SK-N-SH (cell line): ENCODE measurements at regions not wholly inside any gene's neighbourhood (a gene's known extent, or its start where the extent isn't known, plus 50 kb on each side); places are given as distances from the start of the nearest gene placed in this dataset.

Experiments used
- CHD2 ChIP-seq: fragments of 150-350 bp; IDR thresholded peaks from 2 replicates; pipeline ENCODE4 v1.6.1; 2018; ENCODE audit warnings: low read length; ENCODE audit not compliant: partially characterized antibody
- ELF1 ChIP-seq: IDR thresholded peaks from 2 replicates; pipeline ENCODE4 v1.4.0; 2012
- FOXM1 ChIP-seq: IDR thresholded peaks from 2 replicates; pipeline ENCODE4 v1.4.0; 2012; ENCODE audit warnings: low read depth, mild to moderate bottlenecking
- GABPA ChIP-seq: IDR thresholded peaks from 2 replicates; pipeline ENCODE4 v1.4.0; 2012; ENCODE audit warnings: low read depth, mild to moderate bottlenecking
- GATA2 ChIP-seq: sonication (generic); formaldehyde crosslinking; IDR thresholded peaks from 2 replicates; pipeline ENCODE4 v1.5.0; 2020; ENCODE audit warnings: mild to moderate bottlenecking, missing genetic modification reagents
- MEF2A ChIP-seq: IDR thresholded peaks from 2 replicates; pipeline ENCODE4 v1.4.0; 2012; ENCODE audit warnings: low read depth, borderline replicate concordance
- POLR2AphosphoS5 ChIP-seq: IDR thresholded peaks from 2 replicates; pipeline ENCODE4 v1.6.1; 2012; ENCODE audit warnings: low read depth, low read length
- USF2 ChIP-seq: fragments of 150-350 bp; IDR thresholded peaks from 2 replicates; pipeline ENCODE4 v1.6.1; 2017; ENCODE audit warnings: antibody characterized with exemption, low read length, low read depth, borderline replicate concordance
- TF ChIP-seq, protein P1 (sequence below): fragments of 200-600 bp; sonication (generic); IDR thresholded peaks from 2 replicates; pipeline ENCODE4 v1.6.1; 2017; ENCODE audit warnings: antibody characterized with exemption, mild to moderate bottlenecking, moderate library complexity

DNA sequence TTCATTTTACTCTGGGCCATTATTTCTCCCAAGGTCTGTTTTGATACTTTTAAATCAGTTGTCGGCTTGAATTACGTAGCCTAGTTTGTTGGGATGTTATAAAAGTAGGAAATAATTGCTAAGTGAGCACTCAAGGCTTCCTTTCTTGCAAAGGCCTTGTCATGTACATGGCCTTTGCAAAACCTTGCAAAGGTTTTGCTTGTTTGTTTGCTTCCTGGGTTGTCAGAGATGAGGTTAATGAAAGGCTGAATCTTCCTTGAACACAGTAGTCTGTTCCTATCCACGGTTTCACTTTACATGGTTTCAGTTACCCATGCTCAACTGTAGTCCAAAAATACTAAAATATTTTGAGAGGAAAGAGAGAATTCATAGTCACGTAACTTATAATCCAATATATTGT, 113.5 kb downstream of the NAA11 start:
- TF ChIP-seq, protein P1, sequence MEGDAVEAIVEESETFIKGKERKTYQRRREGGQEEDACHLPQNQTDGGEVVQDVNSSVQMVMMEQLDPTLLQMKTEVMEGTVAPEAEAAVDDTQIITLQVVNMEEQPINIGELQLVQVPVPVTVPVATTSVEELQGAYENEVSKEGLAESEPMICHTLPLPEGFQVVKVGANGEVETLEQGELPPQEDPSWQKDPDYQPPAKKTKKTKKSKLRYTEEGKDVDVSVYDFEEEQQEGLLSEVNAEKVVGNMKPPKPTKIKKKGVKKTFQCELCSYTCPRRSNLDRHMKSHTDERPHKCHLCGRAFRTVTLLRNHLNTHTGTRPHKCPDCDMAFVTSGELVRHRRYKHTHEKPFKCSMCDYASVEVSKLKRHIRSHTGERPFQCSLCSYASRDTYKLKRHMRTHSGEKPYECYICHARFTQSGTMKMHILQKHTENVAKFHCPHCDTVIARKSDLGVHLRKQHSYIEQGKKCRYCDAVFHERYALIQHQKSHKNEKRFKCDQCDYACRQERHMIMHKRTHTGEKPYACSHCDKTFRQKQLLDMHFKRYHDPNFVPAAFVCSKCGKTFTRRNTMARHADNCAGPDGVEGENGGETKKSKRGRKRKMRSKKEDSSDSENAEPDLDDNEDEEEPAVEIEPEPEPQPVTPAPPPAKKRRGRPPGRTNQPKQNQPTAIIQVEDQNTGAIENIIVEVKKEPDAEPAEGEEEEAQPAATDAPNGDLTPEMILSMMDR: no peak
- TF ChIP-seq FOXM1 (no peak), ELF1 (no peak), POLR2AphosphoS5 (no peak), CHD2 (no peak), MEF2A (no peak), GATA2 (CRISPR knock-in tag) (no peak), GABPA (no peak), USF2 (no peak)
